ENCODE measurements at regions not wholly inside any gene's neighbourhood (a gene's known extent, or its start where the extent isn't known, plus 50 kb on each side); places are given as distances from the start of the nearest gene placed in this dataset.

DNA sequence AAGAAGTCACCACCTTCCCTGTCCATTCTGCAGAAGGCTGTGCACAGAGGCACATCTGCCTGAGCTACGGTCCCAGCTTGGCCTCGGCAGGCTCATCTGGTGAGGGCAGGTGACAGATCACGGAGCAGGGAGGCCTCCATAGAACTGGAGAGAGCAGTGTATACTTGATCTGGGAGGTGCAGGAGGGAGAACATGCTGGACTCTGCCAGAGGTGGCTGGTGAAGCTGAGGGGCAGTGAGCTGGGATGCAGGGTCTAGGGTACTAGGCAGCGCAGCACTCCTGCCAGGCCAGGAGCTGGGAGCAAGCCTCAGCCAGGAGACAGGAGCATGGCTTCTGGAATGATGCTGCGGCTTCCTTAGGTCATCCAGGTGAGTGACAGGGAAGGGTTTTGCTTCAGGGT lies 553.0 kb downstream of the TCERG1L start:
- DNase-seq = no peak

DNA sequence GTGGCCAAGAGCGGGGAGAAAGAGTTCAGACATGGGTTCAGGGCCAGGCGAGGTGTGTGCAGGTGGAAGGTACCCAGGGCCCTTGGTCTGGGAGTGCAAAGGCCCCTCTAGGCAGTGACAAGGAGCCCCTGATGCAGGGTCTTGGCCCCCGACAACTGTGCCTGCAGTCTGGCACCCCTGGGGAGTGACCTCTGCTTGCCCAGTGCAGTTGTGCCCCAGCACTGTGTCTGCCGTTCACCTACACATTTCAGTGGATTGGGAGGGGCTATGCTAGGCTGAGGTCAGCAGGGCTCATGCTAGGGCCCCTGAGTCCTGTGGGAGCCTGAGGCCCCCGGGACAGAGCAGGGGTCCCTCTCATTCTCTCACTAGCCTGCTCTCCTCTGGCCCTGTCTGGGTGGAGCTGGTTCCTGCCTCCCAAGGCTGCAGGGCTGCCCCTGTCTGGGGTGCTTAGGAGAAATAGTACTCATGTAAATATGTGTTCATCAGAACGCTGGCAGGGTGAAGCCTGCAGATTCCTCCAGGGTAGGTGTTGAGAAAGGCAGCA lies 550.4 kb downstream of the TCERG1L start:
- DNase-seq = no peak

DNA sequence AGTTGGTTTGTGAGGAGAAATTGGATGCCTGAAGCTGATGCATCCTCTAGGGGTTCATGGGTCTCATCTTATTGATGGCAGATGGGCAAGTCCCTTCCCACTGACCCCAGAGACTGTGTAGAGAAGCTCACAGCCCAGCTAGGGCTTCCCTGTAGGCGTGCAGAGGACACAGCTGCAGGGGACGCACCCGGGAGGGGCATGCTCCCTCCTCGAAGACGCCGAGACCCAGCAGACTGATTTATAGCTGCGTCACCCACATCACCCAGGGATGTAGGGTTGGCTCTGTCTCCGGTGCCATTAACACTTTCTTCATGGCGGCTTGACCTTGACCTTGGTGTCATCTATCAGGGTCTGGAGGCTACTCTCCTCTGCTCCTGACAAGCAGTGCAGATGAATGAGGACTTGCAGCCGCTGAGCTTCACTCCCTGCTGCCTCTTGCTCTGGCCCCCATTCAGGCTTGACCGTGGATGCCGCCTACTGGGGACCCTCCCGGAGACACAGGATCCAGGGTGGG lies 549.7 kb downstream of the TCERG1L start:
- DNase-seq = no peak

DNA sequence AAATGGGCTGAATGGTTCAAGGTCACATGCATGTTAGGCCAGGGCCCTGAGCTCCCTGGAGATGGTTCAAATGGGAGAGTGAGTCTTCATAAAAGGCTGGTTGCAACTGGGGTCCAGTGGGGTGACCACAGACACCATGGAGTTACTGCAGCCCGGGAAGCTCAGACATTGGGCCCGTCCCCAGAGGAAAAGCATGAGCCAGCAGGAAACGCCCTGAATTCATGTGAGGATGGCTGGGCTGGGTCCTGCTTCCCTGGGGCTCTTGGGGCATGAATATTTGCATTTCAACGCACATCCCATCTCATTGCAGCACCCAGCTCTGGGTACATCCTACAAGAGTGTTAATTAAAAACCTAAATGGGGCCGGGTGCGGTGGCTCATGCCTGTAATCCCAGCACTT lies 549.0 kb downstream of the TCERG1L start:
- no peak for DNase-seq

DNA sequence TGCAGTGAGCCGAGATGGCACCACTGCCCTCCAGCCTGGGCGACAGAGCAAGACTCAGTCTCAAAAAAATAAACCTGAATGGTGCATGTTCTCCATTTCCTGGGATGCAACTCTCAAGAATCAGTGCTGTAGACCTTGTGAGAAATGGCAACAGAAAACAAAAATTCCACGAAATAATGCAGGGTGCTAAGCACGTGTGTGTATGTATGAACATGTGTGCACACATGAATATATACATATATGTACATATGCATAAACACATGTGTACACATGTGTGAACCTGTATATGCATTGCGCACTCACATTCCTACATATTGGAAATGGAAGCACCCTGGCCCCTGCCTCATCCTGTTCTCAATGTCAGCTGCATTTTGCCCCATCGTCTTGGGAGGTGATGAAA lies 548.5 kb downstream of the TCERG1L start:
- no peak for DNase-seq

DNA sequence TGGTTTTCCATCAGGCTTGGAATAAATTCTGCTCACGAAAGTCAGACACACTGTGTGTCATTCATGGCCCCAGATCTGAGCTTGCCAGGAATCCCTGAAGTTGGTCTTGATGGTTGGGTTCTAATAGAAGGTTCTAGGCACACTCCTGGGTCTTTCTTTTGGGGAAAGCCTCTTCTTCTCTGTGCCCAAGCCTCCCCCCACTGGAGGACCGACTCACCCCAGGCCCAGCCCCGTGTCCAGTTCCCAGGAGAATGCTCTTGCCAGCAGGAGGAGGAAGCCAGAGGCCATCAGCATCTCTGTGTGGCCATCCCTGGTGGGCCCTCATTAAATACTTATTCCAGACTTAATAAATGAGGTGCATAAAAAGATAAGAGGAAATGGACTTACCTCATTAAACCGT lies 548.0 kb downstream of the TCERG1L start:
- DNase-seq = no peak

DNA sequence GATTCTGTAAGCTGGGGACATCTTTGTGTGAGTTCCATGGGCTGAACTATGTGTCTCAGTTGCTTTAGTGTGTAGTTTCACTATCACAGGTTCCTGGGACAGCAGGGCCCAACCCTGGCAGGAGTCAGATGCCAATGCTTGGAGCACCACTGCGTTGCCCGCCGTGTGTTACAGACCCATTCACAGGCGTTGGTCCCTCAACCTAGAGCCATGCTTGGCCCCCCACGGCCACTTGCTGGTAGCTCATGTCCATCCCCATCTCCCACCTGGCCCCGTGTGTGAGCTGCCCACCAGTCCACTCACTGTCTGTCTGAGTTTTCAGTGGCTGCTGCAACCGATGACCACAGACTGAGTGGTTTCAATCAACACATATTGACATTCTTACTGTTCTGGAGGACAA lies 546.9 kb downstream of the TCERG1L start:
- no peak for DNase-seq

DNA sequence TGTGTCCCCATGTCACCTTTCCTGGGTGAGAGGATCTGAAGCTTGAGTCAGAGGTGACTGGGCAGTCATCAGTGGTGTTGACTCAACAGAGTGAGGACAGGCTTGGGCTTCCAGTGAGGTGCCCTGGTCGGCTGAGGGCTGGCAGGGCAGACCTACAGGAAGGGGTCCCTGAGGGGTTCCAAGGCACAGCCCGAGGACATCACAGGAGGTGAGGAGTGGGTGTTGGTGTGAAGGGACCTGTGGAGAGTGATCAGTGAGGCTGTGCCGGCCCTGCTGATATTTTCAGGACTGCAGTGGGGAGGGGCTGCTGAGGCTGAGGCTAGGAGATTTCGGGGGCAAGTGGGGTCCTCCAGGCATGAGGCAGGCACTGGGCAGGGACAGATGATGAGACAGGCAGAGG lies 545.5 kb downstream of the TCERG1L start:
- DNase-seq = no peak

DNA sequence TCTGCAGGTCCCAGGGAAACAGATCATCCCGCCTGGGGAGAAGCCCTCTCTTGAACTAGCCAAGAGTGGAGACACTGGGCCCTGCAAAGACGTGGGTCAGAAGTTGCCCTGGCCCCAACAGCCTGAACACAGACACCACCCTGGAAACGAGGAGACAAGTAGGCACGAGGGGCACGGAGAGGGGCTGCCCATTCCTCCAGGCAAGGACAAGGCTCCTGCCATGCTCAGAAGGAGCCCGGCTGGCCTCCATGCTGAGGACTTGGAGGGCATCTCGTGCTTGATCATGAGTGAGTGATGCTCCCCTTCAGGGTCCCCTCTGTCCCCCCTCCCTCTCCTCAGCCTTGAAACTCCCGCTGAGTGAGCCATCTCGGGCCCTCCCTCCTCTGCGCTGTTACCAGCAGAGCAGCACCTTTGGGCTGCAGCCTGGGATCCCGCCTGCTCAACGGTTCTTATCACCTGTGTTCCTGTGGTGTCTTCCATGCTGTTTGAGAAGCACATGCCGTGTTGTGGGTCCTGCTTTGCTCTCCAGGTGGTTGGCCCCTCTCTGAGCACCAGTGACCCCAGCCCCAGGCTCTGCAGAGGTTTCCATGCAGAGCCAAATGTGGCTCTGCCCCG lies 544.3 kb downstream of the TCERG1L start:
- DNase-seq = no peak

DNA sequence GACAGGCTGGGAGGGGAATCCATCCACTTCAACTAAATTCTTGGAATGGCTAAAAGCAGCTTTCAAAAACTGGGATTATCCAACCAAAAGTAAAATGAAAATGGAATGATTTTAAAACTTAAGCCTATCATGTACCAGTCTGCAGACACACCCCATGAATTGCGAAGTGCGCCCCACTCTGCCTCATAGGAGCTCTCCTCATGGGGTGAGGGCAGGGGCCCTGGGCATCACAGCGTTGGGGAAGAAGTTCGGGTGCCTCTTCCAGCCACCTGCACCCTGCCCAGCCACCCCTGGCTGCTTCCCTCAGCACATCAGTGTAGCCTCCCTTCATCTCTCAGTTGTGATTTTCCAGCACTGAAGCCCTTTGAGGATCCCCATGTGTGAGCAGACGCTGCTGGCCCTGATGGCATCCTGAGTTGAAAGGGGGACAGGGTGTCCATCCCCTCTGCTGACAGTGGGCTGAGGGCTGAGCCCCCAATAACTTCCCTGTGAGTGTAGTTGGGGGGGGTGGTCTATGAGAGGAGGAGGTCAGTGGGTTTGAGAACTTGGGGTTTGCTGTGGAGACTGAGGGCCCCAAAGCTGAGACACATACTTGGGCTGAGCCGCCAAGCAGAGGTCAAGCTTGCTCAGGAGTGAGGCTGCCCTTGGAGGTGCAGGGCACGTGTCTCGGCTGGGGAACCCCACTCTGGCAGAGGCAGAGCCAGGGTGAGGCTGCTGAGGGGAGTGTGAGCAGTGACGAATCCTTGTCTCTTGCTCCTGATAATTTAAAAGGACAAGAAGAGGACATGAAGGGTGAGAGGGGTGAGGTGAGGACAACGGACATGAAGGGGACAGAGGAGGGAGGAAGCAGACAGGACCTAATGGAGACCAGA lies 542.1 kb downstream of the TCERG1L start:
- DNase-seq = no peak

DNA sequence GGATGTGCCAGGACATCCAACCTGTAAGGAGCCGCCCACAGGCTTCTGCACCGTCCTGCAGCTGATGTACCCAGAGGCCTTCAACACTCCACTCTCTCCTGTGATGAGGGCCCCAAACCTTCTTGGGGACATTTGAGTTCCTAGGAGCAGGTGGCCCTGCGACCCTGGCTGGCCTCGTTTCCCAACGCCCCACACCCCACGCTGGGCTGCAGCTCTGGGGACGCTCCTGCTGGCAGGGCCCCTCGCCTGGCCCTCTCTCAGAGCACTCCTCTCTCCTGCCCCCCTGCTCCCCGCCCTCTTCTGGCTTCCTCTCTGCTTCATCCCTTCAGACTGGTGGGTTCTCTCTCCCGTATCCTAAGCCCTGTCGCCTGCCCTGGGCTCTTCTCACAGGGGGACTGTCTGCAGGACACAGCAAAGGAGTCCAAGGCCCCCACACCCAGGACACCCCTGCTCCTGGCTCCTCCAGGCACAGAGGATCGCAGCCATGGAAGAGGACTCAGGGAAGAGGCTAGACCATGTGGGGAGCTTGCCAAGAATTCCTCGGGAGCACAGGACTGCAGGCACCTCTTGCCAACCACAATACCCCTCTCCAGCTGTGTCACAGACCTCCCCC lies 541.4 kb downstream of the TCERG1L start:
- DNase-seq = no peak

DNA sequence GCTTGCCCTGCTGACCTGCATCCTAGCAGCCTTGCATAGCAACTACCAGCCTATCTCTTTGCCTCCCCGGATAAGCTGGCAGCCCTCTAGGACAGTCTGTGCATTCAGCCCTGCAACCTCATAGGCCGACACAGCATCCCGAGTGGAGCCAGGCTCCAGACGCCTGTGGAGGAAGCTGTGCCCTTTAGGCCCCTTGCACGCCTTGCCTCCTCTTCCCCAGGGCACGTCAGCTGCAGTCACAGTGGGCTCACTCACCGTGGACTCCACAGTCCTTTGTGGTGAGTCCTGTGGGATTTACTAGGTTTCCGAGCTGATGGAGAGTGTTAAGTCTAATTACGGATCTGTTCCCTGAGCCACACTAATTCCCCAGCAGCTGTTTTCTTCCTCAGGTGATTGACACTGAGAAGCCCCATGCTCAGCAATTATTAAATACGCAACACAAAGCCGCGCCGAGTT lies 540.0 kb downstream of the TCERG1L start:
- no peak for DNase-seq

DNA sequence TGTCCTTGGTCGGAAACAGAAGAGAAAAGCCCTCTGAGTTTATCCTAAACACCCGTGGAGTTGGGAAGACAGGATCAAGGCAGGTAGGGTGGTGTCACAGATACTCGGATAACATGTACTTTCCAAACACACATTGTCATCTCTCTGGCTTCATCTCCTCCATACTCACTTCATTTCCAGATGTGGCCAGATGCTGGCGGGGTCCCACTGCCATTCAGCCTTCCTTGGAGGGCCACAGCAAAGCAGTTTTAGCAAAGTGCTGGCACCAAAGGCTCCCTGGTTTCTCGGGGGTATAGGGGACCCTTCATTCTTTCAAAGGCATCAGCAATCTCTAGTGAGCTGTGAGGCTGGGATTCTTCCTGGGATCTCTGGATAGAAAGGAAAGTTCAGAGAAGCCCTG lies 539.5 kb downstream of the TCERG1L start:
- DNase-seq = no peak

DNA sequence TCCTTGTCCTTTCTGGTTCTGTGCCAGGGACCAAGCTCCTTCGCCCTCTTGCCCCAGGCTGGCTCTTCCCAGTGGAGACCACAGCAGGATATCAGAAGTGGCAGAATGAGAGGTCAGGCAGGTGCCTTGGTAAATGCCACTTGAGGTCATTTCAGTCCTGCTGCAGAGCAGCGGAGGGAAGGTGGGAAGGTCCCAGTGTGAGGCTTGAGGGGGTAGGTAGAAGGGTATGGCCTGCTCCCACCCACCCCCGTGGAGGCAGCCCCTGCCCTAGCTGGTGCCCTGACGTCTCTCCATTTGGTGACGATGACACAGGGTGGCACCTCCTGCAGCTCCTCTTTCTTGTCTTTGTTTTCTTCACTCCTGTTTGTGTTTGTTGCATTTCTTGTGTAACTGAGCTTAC lies 538.8 kb downstream of the TCERG1L start:
- no peak for DNase-seq

DNA sequence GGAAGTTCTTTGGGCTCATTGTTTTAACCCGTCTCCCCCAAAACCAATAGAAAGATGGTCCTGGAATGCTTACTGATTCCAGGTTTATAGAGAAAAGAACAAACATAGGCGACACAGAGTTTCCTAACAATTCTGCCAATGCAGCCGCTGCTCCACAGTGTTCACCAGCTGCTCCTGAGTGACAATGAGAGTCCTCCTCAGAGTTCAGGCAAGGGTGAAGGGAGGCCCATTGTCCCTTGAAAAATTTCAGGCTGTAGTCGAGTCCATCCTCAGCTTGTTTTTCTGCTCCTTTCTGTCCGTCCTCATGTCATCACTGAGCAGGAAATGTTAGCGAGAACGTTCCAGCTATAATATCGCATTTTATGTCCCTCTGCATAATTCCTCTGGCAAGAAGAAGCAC lies 537.6 kb downstream of the TCERG1L start:
- DNase-seq = no peak

DNA sequence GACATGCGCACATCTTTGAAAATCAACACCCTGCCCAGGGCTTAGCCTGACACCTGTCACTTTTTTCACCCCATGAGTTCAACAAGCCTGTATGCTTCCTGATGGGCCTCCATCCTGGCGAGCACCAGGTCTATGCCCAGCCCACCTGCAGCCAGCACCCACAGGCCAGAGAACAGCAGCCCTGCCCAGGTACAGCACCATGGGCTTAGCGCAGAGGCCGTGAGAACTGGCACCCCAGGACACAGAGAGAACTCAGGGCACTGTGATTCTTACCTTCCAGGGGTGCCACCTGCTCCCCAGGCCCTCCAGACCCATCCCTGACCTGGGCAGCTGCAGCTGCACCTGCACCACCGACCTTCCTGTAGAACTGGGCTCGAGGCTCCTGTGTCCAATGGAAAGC lies 536.6 kb downstream of the TCERG1L start:
- no peak for DNase-seq

DNA sequence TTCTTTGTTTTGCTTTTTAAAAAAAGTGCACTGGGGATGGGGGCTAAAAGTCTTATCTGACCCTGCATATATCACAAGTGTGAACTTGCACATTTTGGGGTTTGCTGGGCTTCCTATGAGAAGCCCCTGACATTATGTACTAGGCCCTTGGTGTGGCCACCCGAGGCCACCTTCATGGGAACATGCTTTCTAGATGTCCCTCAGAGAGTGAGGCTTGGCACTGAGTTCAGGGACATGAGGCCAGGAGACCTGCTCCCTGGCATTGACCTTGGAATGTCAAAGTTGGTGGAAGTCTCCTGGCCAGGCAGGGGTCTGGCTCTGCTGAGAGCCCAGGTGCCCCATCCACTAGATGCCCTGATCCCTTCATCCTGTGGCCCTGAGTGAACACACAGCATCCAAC lies 536.2 kb downstream of the TCERG1L start:
- DNase-seq = no peak

DNA sequence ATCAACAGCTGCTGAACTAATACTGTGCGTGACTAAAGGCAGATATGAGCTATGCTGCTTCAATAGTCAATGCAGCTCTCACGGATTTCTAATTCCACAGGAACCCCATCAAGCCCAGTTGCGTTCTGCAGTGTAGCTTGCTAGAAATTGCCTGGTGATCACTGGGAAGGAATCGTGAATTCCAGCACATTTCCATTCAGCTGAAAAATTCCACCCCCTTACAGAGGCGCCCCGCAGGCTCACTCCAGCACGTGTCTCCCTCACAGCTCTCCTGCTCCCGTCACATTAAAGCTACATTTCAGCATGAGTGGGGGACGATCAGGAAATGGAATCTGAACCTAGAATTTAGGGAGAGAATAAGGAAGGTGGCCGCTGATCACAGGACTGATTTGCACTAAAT lies 534.8 kb downstream of the TCERG1L start:
- DNase-seq = no peak

DNA sequence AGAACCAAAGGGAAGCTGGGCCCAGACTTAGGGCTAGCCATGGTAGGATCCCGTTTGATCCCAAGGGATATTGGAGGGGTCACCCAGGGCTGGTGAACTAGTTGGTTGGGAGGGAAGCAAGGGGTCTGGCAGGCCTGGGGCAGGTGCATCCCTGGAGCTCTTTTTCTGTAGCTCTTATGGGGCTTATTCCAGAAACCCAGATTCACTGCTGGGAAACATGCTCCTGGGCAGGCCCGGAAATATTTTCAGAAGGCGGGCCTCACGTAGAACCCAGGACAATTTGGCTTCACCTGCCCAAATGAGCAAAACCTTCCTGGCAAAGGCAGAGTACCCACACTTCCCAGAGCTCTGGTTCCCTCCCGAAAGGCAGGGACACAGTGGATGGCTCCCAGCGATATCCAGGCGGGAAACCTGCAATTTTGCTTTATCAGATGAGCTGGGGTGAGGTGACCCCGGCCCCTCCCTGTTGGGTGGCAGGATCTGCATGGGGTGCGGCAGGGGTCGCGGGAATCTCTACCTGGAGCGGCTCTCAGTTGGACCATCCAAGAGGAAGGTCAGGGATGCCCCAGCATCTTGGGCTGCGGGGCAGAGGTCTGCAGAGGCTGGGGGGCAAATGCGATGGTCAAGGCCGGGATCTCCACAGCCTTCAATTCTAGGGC lies 533.9 kb downstream of the TCERG1L start:
- DNase-seq = no peak

DNA sequence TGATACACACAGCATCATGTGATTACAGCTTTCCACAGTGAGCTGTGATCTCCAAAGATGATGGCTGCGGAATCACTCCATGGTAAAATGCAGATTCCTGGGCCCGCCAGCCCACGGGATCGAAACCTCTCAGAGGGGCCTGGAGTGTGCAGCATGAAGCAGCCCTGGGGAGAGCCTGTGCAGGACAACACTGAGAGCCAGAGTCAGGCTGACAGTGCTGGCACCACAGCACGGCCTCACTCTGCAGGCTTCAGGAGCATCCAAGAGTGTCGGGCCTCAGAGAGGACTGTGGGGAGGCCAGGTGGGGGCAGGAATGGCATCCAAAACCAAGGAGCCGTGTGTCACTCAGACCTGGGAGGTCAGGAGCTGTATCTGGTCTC lies 533.4 kb downstream of the TCERG1L start:
- no peak for DNase-seq

DNA sequence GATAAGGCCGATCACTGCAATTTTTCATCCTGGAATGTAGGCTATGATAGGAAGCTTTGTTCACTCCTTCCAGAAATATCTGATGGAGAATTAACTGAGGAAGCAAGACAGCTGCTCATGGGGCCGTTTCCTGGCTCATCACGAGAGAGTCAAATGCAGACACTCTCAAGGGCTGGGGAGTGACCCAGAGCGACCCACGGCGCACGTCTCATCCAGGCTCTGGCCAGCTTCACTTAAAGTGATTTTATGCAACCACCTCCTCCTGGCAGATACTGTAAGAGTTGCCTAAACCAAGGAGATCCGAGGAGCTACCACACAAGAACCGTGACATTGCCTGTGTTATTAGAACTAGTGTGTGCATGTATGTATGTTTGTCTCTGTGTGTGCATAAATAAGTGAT lies 530.8 kb downstream of the TCERG1L start:
- DNase-seq = no peak

DNA sequence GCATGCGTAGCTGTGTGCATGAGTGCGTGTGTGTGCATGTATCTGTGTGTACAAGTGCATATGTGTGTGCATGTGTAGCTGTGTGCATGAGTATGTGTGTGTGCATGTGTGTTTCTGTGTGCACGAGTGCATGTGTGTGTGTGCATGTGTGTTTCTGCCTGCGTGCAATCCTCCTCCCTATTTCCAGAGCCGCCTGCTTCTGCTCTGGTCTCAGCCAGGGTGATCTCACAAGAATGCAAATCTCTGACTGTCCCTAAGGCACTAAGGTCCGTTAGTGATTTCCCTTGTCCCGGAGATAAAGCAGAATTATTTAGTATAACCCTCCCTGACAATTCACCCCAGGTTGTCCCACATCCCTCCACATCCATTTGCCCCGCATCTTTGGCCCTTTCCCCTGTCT lies 530.3 kb downstream of the TCERG1L start:
- no peak for DNase-seq

DNA sequence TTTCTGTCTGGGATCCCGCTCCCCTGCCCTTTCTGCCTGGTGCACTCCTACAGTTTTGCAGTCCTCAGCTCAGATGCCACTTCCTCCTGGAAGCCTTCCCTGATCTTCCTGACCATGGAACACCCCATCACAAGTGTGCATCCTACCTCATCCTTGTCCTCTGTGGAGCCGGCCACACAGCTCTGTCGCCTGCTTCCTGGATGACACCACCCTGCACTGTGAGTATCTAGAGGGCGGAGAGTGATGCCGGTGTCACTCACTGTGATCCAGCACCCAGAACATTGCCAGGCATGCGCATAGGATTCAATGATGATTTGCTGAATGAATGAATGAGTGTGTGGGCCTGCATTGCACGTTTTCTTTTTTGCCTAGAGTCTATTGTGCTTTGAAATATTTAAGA lies 529.9 kb downstream of the TCERG1L start:
- no peak for DNase-seq

Measured in NCI-H1694 treated with DMSO at 0.1 percent for 48 hours (cell line).